ENCODE measurements at regions not wholly inside any gene's neighbourhood (a gene's known extent, or its start where the extent isn't known, plus 50 kb on each side); places are given as distances from the start of the nearest gene placed in this dataset.

- no peak for DNase-seq (ENCODE audit: low read depth in 1 of 2, low spot score in 1 of 2)
- H3K27me3 ChIP-seq: no peaks in the 10 kb centered on the region
Observed at GRCh38 chr12:72774023-72774422, 501.9 kb downstream of the TRHDE start.

GRCh38 chr12:72777806-72778205, 505.6 kb downstream of the TRHDE start:
- Histone ChIP-seq H3K27me3 (no peaks in the 10 kb centered on the region), H3K36me3 (no peaks in the 10 kb centered on the region), H3K9me3 (ENCODE audit: low read depth) (no peaks in the 10 kb centered on the region), H3K27ac (no peak overlapping the region), H3K4me1 (ENCODE audit: low read depth) (no peaks in the 10 kb centered on the region), H3K4me3 (no peak overlapping the region)
- no peak for TF ChIP-seq CTCF (IDR thresholded peaks at IDR 0.05; ENCODE audit: low read depth, low read length)
- DNase-seq (ENCODE audit: low read depth in 1 of 2, low spot score in 1 of 2): no peak

More at GRCh38 chr12:72774023-72774422, 501.9 kb downstream of the TRHDE start:
- TF ChIP-seq CTCF (IDR thresholded peaks at IDR 0.05; ENCODE audit: low read depth, low read length): no peak
- H3K9me3 ChIP-seq (ENCODE audit: low read depth): no peaks in the 10 kb centered on the region
- no peaks in the 10 kb centered on the region for H3K4me1 ChIP-seq (ENCODE audit: low read depth)
- no peak overlapping the region for H3K27ac ChIP-seq
- no peak overlapping the region for H3K4me3 ChIP-seq
- no peaks in the 10 kb centered on the region for H3K36me3 ChIP-seq

DNA sequence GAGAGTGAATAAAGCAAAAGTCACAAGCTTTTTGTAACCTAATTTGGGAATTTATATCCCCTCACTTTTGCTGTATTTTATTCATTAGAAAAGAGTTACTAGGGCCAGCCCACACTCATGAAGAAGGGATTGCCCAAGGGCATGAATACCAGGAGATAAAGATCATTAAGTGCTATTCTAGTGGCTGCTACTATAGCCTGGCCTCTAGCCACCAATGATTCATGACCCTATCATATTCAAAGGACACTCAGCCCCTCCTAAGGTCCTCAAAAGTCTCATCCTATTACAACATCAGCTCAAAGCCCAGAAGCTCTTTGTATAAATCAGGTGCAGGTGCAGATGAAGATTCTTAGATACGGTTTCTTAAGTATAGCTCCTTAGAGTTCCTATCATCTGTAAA, 518.1 kb downstream of the TRHDE start:
- Histone ChIP-seq H3K27ac (no peak overlapping the region), H3K36me3 (no peaks in the 10 kb centered on the region)
- TF ChIP-seq CTCF (IDR thresholded peaks at IDR 0.05; ENCODE audit: low read depth, low read length): no peak

GRCh38 chr12:72792889-72793288, 520.7 kb downstream of the TRHDE start:
- Histone ChIP-seq H3K36me3 (no peaks in the 10 kb centered on the region), H3K4me3 (no peak overlapping the region), H3K27ac (no peak overlapping the region), H3K9me3 (ENCODE audit: low read depth) (no peaks in the 10 kb centered on the region), H3K4me1 (ENCODE audit: low read depth) (peaks cover 3% of the 10 kb centered on the region), H3K27me3 (no peaks in the 10 kb centered on the region)
- TF ChIP-seq CTCF (IDR thresholded peaks at IDR 0.05; ENCODE audit: low read depth, low read length): no peak
- no peak for DNase-seq (ENCODE audit: low read depth in 1 of 2, low spot score in 1 of 2)

More for the DNA sequence above, 518.1 kb downstream of the TRHDE start:
- no peaks in the 10 kb centered on the region for H3K9me3 ChIP-seq (ENCODE audit: low read depth)
- H3K4me3 ChIP-seq: no peak overlapping the region
- no peak for DNase-seq (ENCODE audit: low read depth in 1 of 2, low spot score in 1 of 2)
- H3K27me3 ChIP-seq: no peaks in the 10 kb centered on the region
- peaks cover 3% of the 10 kb centered on the region for H3K4me1 ChIP-seq (ENCODE audit: low read depth)

DNA sequence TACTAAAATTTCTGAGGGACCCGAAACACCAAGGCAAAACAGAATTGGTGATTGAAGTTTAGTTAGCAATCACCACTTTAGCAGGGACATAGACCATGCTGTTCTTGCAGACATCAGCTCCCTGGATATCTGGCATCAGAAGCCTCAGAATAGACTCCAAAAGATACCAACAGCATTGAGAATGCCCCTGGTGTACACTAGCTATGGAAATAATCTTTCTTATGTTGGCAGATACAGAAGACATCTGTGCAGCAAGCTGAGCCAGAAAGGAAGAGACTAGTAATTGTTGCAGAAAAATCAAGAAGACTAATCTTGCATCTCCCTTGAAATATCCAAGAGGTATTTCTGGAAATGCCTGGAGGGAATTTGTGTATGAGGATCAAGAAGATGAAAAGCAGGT, 521.6 kb downstream of the TRHDE start:
- no peaks in the 10 kb centered on the region for H3K36me3 ChIP-seq
- no peak for TF ChIP-seq CTCF (IDR thresholded peaks at IDR 0.05; ENCODE audit: low read depth, low read length)
- no peaks in the 10 kb centered on the region for H3K27me3 ChIP-seq
- no peaks in the 10 kb centered on the region for H3K9me3 ChIP-seq (ENCODE audit: low read depth)
- H3K4me1 ChIP-seq (ENCODE audit: low read depth): peaks cover 3% of the 10 kb centered on the region
- no peak for DNase-seq (ENCODE audit: low read depth in 1 of 2, low spot score in 1 of 2)
- H3K27ac ChIP-seq: no peak overlapping the region
- H3K4me3 ChIP-seq: no peak overlapping the region

DNA sequence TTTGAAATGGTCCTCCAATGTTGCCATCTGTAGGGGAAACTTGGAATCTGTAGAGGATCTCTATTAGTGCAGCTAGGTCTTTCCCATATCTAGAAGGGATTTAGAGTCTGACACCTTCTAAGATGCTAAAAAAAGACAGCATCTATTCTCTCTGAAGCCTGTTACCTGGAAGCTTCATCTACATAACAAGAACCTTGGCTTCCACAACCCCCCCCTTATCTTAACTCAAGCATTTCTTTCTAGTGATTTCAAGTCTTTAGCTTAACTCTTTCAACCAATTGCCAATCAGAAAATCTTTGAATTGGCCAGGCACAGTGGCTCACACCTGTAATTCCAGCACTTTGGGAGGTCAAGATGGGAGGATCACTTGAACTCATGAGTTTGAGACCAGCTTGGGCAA, 543.3 kb downstream of the TRHDE start:
- Histone ChIP-seq H3K27ac (no peak overlapping the region), H3K4me1 (ENCODE audit: low read depth) (no peaks in the 10 kb centered on the region), H3K9me3 (ENCODE audit: low read depth) (no peaks in the 10 kb centered on the region), H3K4me3 (no peak overlapping the region), H3K27me3 (no peaks in the 10 kb centered on the region), H3K36me3 (no peaks in the 10 kb centered on the region)
- DNase-seq (ENCODE audit: low read depth in 1 of 2, low spot score in 1 of 2): no peak
- no peak for TF ChIP-seq CTCF (IDR thresholded peaks at IDR 0.05; ENCODE audit: low read depth, low read length)
